SU-DHL-6 (cell line): ENCODE measurements at regions not wholly inside any gene's neighbourhood (a gene's known extent, or its start where the extent isn't known, plus 50 kb on each side); places are given as distances from the start of the nearest gene placed in this dataset.

Experiments used
- H2AFZ ChIP-seq: fragments of 200-600 bp; sonication (generic); 2 replicates; pipeline ENCODE4 v1.6.1; 2014; ENCODE audit warnings: low read depth, mild to moderate bottlenecking, moderate library complexity, mixed read lengths, antibody characterized with exemption, low read length; ENCODE audit not compliant: severe bottlenecking
- H3F3A ChIP-seq: fragments of 200-600 bp; shearing (Covaris generic); 2 replicates; pipeline ENCODE4 v1.6.0; 2016; ENCODE audit warnings: antibody characterized with exemption, mild to moderate bottlenecking; ENCODE audit not compliant: insufficient read depth
- H3K27ac ChIP-seq: fragments of 200-600 bp; sonication (generic); 2 replicates; pipeline ENCODE4 v1.5.1; 2016; ENCODE audit warnings: low read depth, mild to moderate bottlenecking, low read length, moderate library complexity, mixed read lengths
- H3K27me3 ChIP-seq: fragments of 200-600 bp; sonication (generic), shearing (Covaris generic); 2 replicates; pipeline ENCODE4 v1.6.0; 2014; ENCODE audit warnings: mild to moderate bottlenecking, low read length
- H3K36me3 ChIP-seq: fragments of 200-600 bp; sonication (generic); 2 replicates; pipeline ENCODE4 v1.6.1; 2014; ENCODE audit warnings: mild to moderate bottlenecking, low read length, mixed read lengths
- H3K4me2 ChIP-seq: fragments of 300-600, 200-600 bp; shearing (Covaris generic), sonication (generic); 2 replicates; pipeline ENCODE4 v1.6.0; 2014; ENCODE audit warnings: low read length, low read depth, mild to moderate bottlenecking; ENCODE audit not compliant: poor library complexity, severe bottlenecking
- H3K4me3 ChIP-seq: fragments of 200-600 bp; sonication (generic); 2 replicates; pipeline ENCODE4 v1.5.1; 2014; ENCODE audit warnings: antibody characterized with exemption, low read length, mild to moderate bottlenecking, mixed read lengths; ENCODE audit not compliant: insufficient read depth, poor library complexity, severe bottlenecking
- H3K79me2 ChIP-seq: fragments of 200-600 bp; sonication (generic); 2 replicates; pipeline ENCODE4 v1.6.1; 2014; ENCODE audit warnings: mild to moderate bottlenecking, low read length, moderate library complexity; ENCODE audit not compliant: insufficient read depth
- H3K9ac ChIP-seq: fragments of 200-600 bp; sonication (generic); 2 replicates; pipeline ENCODE4 v1.7.0; 2014; ENCODE audit warnings: mild to moderate bottlenecking, low read length
- H3K9me2 ChIP-seq: fragments of 200-600 bp; sonication (generic); replicated peaks from 2 replicates; pipeline ENCODE4 v1.6.1; 2014; ENCODE audit warnings: low read length; ENCODE audit not compliant: insufficient read depth
- H3K9me3 ChIP-seq: fragments of 200-600 bp; sonication (generic); 2 replicates; pipeline ENCODE4 v1.6.1; 2014; ENCODE audit warnings: low read length, mixed read lengths; ENCODE audit not compliant: insufficient read depth
- H4K20me1 ChIP-seq: fragments of 200-600 bp; sonication (generic); 2 replicates; pipeline ENCODE4 v1.6.1; 2014; ENCODE audit warnings: low read depth, mild to moderate bottlenecking, antibody characterized with exemption, low read length, moderate library complexity, mixed read lengths
- CTCF ChIP-seq: fragments of 200-600 bp; sonication (generic); IDR thresholded peaks from one replicate; pipeline ENCODE4 v1.5.1; 2017; ENCODE audit warnings: antibody characterized with exemption, mild to moderate bottlenecking, low read length, moderate library complexity; ENCODE audit not compliant: insufficient read depth, poor library complexity, severe bottlenecking
- EZH2phosphoT487 ChIP-seq: fragments of 200-600 bp; sonication (generic), shearing (Covaris generic); conservative IDR thresholded peaks from 2 replicates; pipeline ENCODE4 v1.6.1; 2018; ENCODE audit warnings: mild to moderate bottlenecking, antibody characterized with exemption, low read length, moderate library complexity, mixed read lengths

- no peaks in the 10 kb centered on the region for H4K20me1 ChIP-seq
- H3K9me3 ChIP-seq: no peaks in the 10 kb centered on the region
- no peak overlapping the region for H3K9ac ChIP-seq
- no peak overlapping the region for H2AFZ ChIP-seq
- H3K36me3 ChIP-seq: no peaks in the 10 kb centered on the region
- no peaks in the 10 kb centered on the region for H3K9me2 ChIP-seq
- H3K4me3 ChIP-seq: no peak overlapping the region
- H3F3A ChIP-seq: no peaks in the 10 kb centered on the region
- no peak overlapping the region for H3K4me2 ChIP-seq
- TF ChIP-seq EZH2phosphoT487 (no peak), CTCF (no peak)
- no peak overlapping the region for H3K27ac ChIP-seq
- H3K27me3 ChIP-seq: no peaks in the 10 kb centered on the region
- no peaks in the 10 kb centered on the region for H3K79me2 ChIP-seq
These were observed 796.2 kb downstream of the NR2F2 start for GRCh38 chr15:97126553-97127233.

- no peak overlapping the region for H3K9ac ChIP-seq
- no peaks in the 10 kb centered on the region for H3K36me3 ChIP-seq
- no peak overlapping the region for H3K27ac ChIP-seq
- H3K4me3 ChIP-seq: no peak overlapping the region
- H4K20me1 ChIP-seq: no peaks in the 10 kb centered on the region
- H3K4me2 ChIP-seq: no peak overlapping the region
- H3K79me2 ChIP-seq: no peaks in the 10 kb centered on the region
- H2AFZ ChIP-seq: no peak overlapping the region
- H3K9me2 ChIP-seq: no peaks in the 10 kb centered on the region
- no peaks in the 10 kb centered on the region for H3K9me3 ChIP-seq
- H3F3A ChIP-seq: no peaks in the 10 kb centered on the region
- H3K27me3 ChIP-seq: no peaks in the 10 kb centered on the region
- TF ChIP-seq CTCF: no peak
- no peak for TF ChIP-seq EZH2phosphoT487
These were observed 799.2 kb downstream of the NR2F2 start for GRCh38 chr15:97129674-97130073.

GRCh38 chr15:97140216-97140615, 809.7 kb downstream of the NR2F2 start:
- no peak overlapping the region for H3K4me2 ChIP-seq
- no peak overlapping the region for H2AFZ ChIP-seq
- H4K20me1 ChIP-seq: no peaks in the 10 kb centered on the region
- H3K9ac ChIP-seq: no peak overlapping the region
- no peaks in the 10 kb centered on the region for H3K79me2 ChIP-seq
- no peaks in the 10 kb centered on the region for H3K27me3 ChIP-seq
- H3K9me3 ChIP-seq: no peaks in the 10 kb centered on the region
- no peak overlapping the region for H3K4me3 ChIP-seq
- no peak for TF ChIP-seq EZH2phosphoT487
- no peak for TF ChIP-seq CTCF
- H3F3A ChIP-seq: no peaks in the 10 kb centered on the region
- H3K27ac ChIP-seq: no peak overlapping the region
- H3K9me2 ChIP-seq: no peaks in the 10 kb centered on the region
- no peaks in the 10 kb centered on the region for H3K36me3 ChIP-seq
